Activated CD4-positive, alpha-beta memory T cell treated with anti-CD3 and anti-CD28 coated beads, Interleukin-2, amount 10 ng/mL, durations not matched to agents 7 days and 5 days (primary cell): ENCODE measurements at regions not wholly inside any gene's neighbourhood (a gene's known extent, or its start where the extent isn't known, plus 50 kb on each side); places are given as distances from the start of the nearest gene placed in this dataset.
"Not testable (repeated sequence)": the region's sequence is repeated elsewhere in the genome, so short reads cannot be mapped to it uniquely, and the experiment has no call there.

Source experiments
- CTCF ChIA-PET: fragments of 350-600 bp; sonication (Branson Sonifier 250); formaldehyde crosslinking; loops from one replicate; lab custom pipeline; 2021; ENCODE audit warnings: antibody characterized with exemption, inconsistent platforms; lab: Charles Lee
- POLR2A ChIA-PET: fragments of 350-600 bp; sonication (Branson Sonifier 250); formaldehyde crosslinking; loops from one replicate; lab custom pipeline; 2021; ENCODE audit warnings: antibody characterized with exemption; lab: Charles Lee
- DNase-seq: peaks from one replicate; pipeline ENCODE4 v3.0.0-alpha.2; 2020
- H3K27ac Mint-ChIP-seq: one replicate; pipeline ENCODE4 v1.8.0; 2021; ENCODE audit warnings: mild to moderate bottlenecking, mixed read lengths
- H3K27me3 Mint-ChIP-seq: one replicate; pipeline ENCODE4 v1.8.0; 2021; ENCODE audit warnings: mixed read lengths
- H3K36me3 Mint-ChIP-seq: one replicate; pipeline ENCODE4 v1.8.0; 2021; ENCODE audit warnings: low read depth, mixed read lengths
- H3K4me1 Mint-ChIP-seq: one replicate; pipeline ENCODE4 v1.8.0; 2021; ENCODE audit warnings: mixed read lengths
- H3K4me3 Mint-ChIP-seq: one replicate; pipeline ENCODE4 v1.8.0; 2021; ENCODE audit warnings: mild to moderate bottlenecking, mixed read lengths
- H3K9me3 Mint-ChIP-seq: one replicate; pipeline ENCODE4 v1.8.0; 2021; ENCODE audit warnings: mixed read lengths

DNA sequence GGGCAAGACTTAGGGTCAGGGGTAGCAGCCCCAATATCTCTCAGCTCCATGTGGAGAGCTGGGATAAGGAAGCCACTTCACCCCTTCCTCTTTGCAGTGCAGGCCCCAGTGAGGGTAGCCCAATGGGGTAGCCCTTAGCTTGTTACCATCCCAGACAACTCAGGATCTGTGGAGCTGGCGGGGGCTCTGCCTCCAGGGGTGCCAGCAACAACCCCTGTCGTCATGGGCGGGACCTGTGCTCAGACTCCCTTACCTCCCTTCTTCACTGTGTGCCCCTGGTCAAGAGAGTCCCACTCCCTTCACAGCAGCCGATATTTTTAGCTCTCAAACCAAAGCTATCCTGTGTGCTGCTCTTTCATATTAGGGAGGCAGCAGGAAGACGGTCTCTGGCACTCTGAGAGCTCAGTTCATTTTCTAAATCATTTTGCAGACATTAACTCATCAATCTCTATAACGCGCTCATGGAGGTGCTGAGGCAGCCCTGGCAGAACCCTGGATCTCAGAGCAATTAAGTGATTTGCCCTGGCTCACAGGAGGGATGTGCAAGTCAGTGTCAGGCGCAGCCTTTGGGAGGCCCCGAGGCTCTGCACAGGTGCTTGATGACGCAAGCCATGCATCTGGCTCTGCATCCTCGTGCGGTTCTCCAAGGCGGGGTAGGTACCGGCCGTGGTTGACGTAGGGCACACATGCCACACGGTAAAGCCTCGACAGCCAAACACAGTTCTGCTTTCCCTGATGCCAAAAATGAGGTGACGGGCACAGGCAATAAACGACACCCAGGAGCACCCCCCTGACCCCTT lies 357.6 kb downstream of the SHANK2 start:
- ChIA-PET CTCF (no interaction called here), POLR2A (no interaction called here)
- H3K27me3 Mint-ChIP-seq, result no peaks in the 10 kb centered on the region
- peaks cover 10% of the 10 kb centered on the region for H3K9me3 Mint-ChIP-seq
- DNase-seq, result no peak
- no peaks in the 10 kb centered on the region for H3K36me3 Mint-ChIP-seq
- H3K4me3 Mint-ChIP-seq, result no peak overlapping the region
- H3K4me1 Mint-ChIP-seq, result no peaks in the 10 kb centered on the region
- H3K27ac Mint-ChIP-seq, result no peak overlapping the region

DNA sequence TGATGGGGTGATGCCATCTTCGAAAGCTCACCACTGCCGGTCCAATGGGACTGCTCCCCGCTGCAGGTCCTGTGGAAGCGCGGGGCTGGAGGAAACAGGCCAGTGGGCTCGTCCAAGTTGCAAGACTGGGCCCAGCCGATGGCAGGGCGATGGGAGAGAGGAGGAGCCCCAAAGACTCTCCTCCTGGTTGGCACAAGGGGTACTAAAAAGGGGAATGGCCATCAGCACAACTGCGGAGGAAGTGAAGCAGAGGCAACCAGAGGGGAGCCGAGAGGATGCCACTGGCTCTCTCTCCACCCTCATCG lies 357.1 kb downstream of the SHANK2 start:
- POLR2A ChIA-PET, result no interaction called here
- no peaks in the 10 kb centered on the region for H3K4me1 Mint-ChIP-seq

DNA sequence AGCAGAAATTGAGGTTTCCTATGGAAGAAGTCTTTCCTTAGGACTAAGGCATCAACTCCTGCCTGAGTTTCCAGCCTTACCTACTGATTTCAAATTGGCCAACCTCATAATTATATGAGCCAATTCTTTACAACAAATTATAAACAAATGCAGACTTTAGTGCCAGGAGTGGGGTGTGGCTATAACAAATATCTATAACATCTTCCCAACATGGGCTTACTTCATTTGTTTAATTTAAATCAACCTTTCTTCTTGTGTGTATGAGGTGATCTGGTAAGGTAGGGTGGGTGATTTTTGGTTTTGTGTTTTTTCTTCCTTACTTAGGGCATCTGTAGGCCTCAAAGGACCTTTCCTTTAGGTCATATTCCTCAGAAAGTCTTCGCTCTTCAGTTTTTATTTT lies 354.9 kb downstream of the SHANK2 start:
- ChIA-PET CTCF (no interaction called here), POLR2A (no interaction called here)
- no peaks in the 10 kb centered on the region for H3K27me3 Mint-ChIP-seq
- H3K4me1 Mint-ChIP-seq, result no peaks in the 10 kb centered on the region
- no peak overlapping the region for H3K27ac Mint-ChIP-seq
- H3K9me3 Mint-ChIP-seq, result peaks cover 8% of the 10 kb centered on the region
- no peak for DNase-seq
- no peaks in the 10 kb centered on the region for H3K36me3 Mint-ChIP-seq
- H3K4me3 Mint-ChIP-seq, result no peak overlapping the region

More for the DNA sequence above, 357.1 kb downstream of the SHANK2 start:
- Mint-ChIP-seq H3K4me3 (no peak overlapping the region), H3K27me3 (no peaks in the 10 kb centered on the region), H3K27ac (no peak overlapping the region), H3K36me3 (no peaks in the 10 kb centered on the region), H3K9me3 (peaks cover 8% of the 10 kb centered on the region)
- no peak for DNase-seq
- CTCF ChIA-PET, result no interaction called here

DNA sequence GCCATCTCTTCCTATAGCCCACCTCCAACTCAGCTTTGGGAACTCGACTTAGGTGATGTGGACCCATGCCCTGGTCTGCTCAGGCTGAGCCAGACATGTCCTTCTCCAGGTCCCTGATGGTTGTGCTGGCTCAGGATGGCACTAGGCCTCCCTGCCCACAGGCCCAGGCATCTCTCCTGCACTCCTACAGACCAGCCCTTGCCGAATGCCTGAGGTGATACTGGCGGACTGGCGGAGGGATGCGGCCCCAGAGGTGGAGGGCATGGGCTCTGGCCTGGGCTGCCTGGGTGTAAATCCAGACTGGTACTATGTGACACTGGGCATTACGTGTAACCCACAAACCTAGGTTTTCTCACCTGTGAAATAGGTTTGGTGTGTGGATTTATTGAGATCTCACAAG lies 352.8 kb downstream of the SHANK2 start:
- H3K4me3 Mint-ChIP-seq, result no peak overlapping the region
- ChIA-PET CTCF (no interaction called here), POLR2A (no interaction called here)
- H3K36me3 Mint-ChIP-seq, result no peaks in the 10 kb centered on the region
- DNase-seq, result no peak
- H3K9me3 Mint-ChIP-seq, result peaks cover 8% of the 10 kb centered on the region
- no peak overlapping the region for H3K27ac Mint-ChIP-seq
- H3K4me1 Mint-ChIP-seq, result no peaks in the 10 kb centered on the region
- no peaks in the 10 kb centered on the region for H3K27me3 Mint-ChIP-seq

DNA sequence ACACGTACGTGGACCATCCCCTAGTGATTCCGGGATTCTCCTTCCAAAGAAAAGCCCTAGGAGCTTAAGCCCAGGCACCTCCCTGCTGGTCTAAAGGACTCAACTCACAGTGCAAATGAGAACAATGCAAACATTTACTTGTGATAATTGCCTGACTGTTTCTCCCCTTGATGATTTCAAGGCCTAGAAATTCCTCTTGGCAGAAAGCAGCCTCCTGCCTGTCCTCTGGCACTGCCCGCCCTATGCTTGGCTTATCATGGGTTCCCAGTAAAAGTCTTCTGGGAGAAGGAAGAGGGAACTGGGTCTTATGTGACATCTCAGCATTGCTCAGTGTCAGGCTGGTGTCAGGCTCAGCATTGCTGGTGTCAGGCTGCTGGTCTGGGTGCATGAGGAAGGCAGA lies 351.8 kb downstream of the SHANK2 start:
- no peak for DNase-seq
- H3K4me1 Mint-ChIP-seq, result no peaks in the 10 kb centered on the region
- no peaks in the 10 kb centered on the region for H3K27me3 Mint-ChIP-seq
- no peak overlapping the region for H3K27ac Mint-ChIP-seq
- ChIA-PET POLR2A (no interaction called here), CTCF (no interaction called here)
- H3K4me3 Mint-ChIP-seq, result no peak overlapping the region
- H3K9me3 Mint-ChIP-seq, result peaks cover 11% of the 10 kb centered on the region
- H3K36me3 Mint-ChIP-seq, result no peaks in the 10 kb centered on the region

DNA sequence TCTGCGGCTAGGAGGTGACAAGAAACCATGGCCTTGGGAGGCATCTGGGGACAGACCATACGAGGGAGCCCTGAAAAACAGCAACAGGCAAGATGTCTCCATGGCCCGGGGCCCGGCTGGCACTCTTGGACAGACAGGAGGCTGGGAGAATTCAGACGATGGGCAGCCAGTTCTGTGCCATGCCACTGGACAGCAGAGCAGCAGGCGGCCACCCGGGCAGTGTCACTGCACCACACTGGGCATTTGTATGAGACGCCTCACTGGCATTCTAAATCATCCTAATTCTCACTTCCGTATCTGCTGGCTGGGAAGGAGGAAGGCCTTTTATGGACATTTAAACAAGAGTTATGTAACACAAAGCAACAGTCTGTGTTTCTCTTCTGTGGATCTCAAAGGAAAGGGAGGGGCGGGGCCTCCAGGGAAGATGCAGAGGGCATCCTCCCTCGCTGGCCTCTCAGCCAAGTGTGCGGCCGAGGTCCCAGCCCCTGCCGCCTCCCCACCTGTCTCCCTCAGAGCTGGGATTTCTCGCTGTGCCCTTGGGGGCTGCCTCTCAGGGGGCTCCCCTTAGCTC lies 350.3 kb downstream of the SHANK2 start:
- POLR2A ChIA-PET, result no interaction called here
- Mint-ChIP-seq H3K9me3 (peaks cover 8% of the 10 kb centered on the region), H3K27me3 (no peaks in the 10 kb centered on the region), H3K27ac (no peak overlapping the region), H3K36me3 (no peaks in the 10 kb centered on the region), H3K4me3 (no peak overlapping the region), H3K4me1 (no peaks in the 10 kb centered on the region)
- CTCF ChIA-PET, result no interaction called here
- DNase-seq, result no peak

DNA sequence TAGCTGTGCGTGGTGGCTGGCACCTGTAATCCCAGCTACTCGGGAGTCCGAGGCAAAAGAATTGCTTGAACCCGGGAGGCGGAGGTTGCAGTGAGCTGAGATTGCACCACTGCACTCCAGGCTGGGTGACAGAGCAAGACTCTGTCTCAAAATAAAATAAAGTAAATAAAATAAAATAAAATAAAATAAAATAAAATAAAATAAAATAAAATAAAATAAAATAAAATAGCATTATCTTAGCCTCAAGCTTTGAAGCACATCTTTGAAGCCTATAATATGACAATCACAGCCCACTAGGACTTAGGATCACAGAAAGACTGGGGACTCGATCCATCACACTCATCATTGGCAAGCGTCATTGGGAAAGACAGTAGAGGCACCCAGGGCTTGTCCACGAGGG lies 349.1 kb downstream of the SHANK2 start:
- H3K9me3 Mint-ChIP-seq, POLR2A ChIA-PET, H3K36me3 Mint-ChIP-seq, H3K27me3 Mint-ChIP-seq, H3K4me3 Mint-ChIP-seq, H3K27ac Mint-ChIP-seq, H3K4me1 Mint-ChIP-seq, DNase-seq, CTCF ChIA-PET: not testable (repeated sequence)

DNA sequence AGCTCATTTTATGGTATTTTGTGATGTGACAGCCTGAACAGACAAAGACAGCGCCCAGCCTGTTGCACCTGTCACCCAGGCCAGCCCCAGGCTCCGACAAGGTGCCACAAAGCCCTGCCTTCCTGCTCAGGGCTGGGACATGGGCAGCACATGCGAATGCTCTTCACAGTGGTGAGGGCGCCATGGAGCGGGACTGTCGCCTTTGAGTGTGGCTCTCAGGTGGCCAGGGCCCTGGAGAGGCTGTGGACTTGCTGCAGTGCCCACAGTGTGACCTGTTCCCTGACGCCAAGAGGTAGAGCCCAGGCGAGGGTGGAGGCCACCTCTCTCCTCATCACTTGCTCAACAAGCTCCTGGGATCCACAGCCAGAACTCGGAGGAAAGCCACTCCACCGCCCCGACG lies 346.3 kb downstream of the SHANK2 start:
- H3K4me3 Mint-ChIP-seq, result no peak overlapping the region
- H3K27me3 Mint-ChIP-seq, result peaks cover 3% of the 10 kb centered on the region
- POLR2A ChIA-PET, result no interaction called here

DNA sequence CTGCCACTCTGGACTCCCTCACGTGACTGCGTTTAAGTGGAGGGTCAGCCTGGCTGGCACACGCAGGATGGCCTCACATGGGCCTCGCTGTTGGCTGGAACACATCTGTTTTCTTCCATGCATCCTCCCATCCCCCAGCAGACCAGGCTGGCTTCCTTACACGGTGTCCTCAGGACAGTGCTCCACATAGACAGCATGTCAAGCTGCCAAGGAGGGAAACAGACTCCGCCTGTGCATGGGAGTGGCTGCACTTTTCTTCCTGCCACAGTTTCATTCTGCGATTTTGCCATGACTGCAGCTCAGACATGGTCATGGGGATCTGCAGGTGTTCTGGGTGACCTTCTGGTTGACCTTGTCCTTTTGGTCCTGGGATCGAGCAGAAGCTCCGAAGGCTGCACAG lies 344.2 kb downstream of the SHANK2 start:
- Mint-ChIP-seq H3K36me3 (no peaks in the 10 kb centered on the region), H3K9me3 (peaks cover 3% of the 10 kb centered on the region), H3K27ac (no peak overlapping the region), H3K27me3 (peaks cover 3% of the 10 kb centered on the region), H3K4me1 (no peaks in the 10 kb centered on the region), H3K4me3 (no peak overlapping the region)
- ChIA-PET CTCF (no interaction called here), POLR2A (no interaction called here)
- no peak for DNase-seq

More for the DNA sequence above, 346.3 kb downstream of the SHANK2 start:
- H3K36me3 Mint-ChIP-seq, result no peaks in the 10 kb centered on the region
- DNase-seq, result no peak
- no peak overlapping the region for H3K27ac Mint-ChIP-seq
- no peaks in the 10 kb centered on the region for H3K4me1 Mint-ChIP-seq
- H3K9me3 Mint-ChIP-seq, result peaks cover 3% of the 10 kb centered on the region
- CTCF ChIA-PET, result no interaction called here

DNA sequence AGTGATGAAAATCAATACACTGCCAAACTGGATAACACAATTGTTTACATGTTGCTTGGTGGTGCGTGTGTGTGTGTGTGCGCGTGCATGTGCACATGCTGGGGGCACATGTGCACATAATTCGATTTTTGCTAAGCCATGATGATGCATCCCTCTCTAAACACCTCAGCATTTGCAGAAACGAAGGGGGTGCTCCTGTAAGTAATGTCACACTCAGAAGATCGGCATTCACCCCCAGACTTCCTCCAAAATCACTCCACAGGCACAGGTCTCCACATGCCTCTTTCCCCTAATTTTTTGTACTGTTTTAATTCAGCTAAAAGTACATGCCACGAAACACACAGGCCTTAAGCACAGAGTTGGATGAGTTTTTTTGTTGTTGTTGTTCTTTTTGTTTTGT lies 341.5 kb downstream of the SHANK2 start:
- DNase-seq, result no peak
- CTCF ChIA-PET, result no interaction called here
- POLR2A ChIA-PET, result no interaction called here
- Mint-ChIP-seq H3K27me3 (peaks cover 3% of the 10 kb centered on the region), H3K27ac (no peak overlapping the region), H3K4me3 (no peak overlapping the region), H3K36me3 (no peaks in the 10 kb centered on the region), H3K9me3 (no peaks in the 10 kb centered on the region), H3K4me1 (no peaks in the 10 kb centered on the region)

DNA sequence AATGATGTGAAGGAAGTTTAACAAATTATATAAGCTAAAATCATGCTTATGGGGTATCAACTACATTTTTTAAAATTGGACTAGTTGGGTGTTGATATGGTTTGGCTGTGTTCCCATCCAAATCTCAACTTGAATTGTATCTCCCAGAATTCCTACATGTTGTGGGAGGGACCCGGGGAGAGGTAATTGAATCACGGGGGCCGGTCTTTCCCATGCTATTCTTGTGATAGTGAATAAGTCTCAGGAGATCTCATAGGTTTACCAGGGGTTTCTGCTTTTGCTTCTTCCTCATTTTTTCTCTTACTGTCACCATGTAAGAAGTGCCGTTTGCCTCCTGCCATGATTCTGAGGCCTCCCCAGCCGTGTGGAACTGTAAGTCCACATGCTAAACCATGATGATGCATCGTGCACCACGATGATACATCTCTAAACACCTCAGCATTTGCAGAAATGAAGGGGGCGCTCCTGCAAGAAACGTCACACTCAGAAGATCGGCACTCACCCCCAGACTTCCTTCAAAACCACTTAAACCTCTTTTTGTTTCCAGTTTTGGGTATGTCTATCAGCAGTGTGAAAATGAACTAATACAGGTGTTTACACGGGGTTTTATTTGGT lies 340.0 kb downstream of the SHANK2 start:
- Mint-ChIP-seq H3K9me3 (no peaks in the 10 kb centered on the region), H3K4me3 (no peak overlapping the region), H3K27me3 (peaks cover 3% of the 10 kb centered on the region), H3K4me1 (no peaks in the 10 kb centered on the region), H3K36me3 (no peaks in the 10 kb centered on the region), H3K27ac (no peak overlapping the region)
- ChIA-PET CTCF (no interaction called here), POLR2A (no interaction called here)
- DNase-seq, result no peak

DNA sequence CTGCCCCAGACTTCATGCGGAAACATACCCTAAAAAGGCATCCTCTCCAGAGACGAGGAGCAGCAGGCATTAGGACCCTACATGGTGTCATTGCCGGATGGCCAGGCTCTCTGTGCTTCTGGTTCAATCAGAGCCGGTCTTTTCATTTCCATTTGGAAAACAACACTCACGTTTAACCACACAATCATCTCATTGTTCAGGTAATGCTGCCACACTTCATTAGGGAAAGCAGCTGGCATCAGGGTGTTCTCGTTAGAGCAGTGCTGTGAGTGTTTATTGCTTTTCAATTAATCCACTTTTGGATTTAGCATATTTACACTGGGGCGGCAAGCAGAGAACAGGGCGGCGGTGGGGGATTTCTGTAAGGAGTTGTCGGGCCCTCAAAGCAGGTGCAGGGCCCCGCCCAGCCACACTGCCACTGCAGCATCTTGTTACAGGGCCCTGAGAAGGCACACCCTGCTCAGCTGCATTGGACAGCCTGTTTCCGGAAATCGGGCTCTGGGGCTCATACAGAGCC lies 338.6 kb downstream of the SHANK2 start:
- CTCF ChIA-PET, result no interaction called here
- H3K9me3 Mint-ChIP-seq, result no peaks in the 10 kb centered on the region
- no peak overlapping the region for H3K4me3 Mint-ChIP-seq

DNA sequence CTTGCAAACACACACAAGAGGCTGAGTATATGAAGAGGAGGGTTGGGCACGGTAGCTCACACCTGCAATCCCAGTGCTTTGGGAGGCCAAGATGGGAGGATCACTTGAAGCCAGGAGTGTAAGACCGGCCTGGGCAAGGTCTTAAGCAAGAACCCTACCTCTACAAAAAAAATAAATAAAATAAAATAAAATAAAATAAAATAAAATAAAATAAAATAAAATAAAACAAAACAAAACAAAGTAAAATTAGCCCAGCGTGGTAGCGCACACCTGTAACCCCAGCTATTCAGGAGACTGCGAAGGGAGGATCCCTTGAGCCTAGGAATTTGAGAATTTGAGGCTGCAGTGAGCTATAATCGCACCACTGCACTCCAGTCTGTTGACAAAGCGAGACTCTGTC lies 337.9 kb downstream of the SHANK2 start:
- Mint-ChIP-seq H3K36me3 (no peaks in the 10 kb centered on the region), H3K27me3 (peaks cover 3% of the 10 kb centered on the region), H3K9me3 (peaks cover under 1% of the 10 kb centered on the region), H3K4me1 (no peaks in the 10 kb centered on the region), H3K4me3 (no peak overlapping the region), H3K27ac (no peak overlapping the region)
- ChIA-PET POLR2A (no interaction called here), CTCF (no interaction called here)
- DNase-seq, result no peak

More for the DNA sequence above, 338.6 kb downstream of the SHANK2 start:
- H3K27me3 Mint-ChIP-seq, result peaks cover 3% of the 10 kb centered on the region
- POLR2A ChIA-PET, result no interaction called here
- H3K4me1 Mint-ChIP-seq, result no peaks in the 10 kb centered on the region
- DNase-seq, result no peak
- H3K27ac Mint-ChIP-seq, result no peak overlapping the region
- no peaks in the 10 kb centered on the region for H3K36me3 Mint-ChIP-seq
